Testis (tissue), 2 donors: ENCODE measurements at regions not wholly inside any gene's neighbourhood (a gene's known extent, or its start where the extent isn't known, plus 50 kb on each side); places are given as distances from the start of the nearest gene placed in this dataset.

Experiments used
- DNase-seq: peaks from one replicate; pipeline ENCODE4 v3.0.0-alpha.2; 2019
- H3K27ac ChIP-seq, 2 donors: fragments of 200-600 bp; sonication (generic); one replicate each; pipeline ENCODE4 v1.5.1; 2019
- H3K27me3 ChIP-seq: fragments of 200-600 bp; sonication (generic); one replicate; pipeline ENCODE4 v1.5.1; 2019
- H3K36me3 ChIP-seq: fragments of 200-600 bp; sonication (generic); one replicate; pipeline ENCODE4 v1.5.1; 2017; ENCODE audit warnings: low read depth; ENCODE audit errors: missing control alignments
- H3K4me1 ChIP-seq: fragments of 200-600 bp; sonication (generic); one replicate; pipeline ENCODE4 v1.5.1; 2019
- H3K4me3 ChIP-seq, 2 donors: fragments of 200-600 bp; sonication (generic); one replicate each; pipeline ENCODE4 v1.5.1; 2017 to 2019
- H3K9me3 ChIP-seq: fragments of 200-600 bp; sonication (generic); one replicate; pipeline ENCODE4 v1.5.1; 2017
- POLR2A ChIP-seq: fragments of 450-650 bp; IDR thresholded peaks from one replicate; pipeline ENCODE4 v1.6.1; 2017; ENCODE audit warnings: antibody characterized with exemption, mild to moderate bottlenecking, moderate library complexity
- WGBS, 2 donors: methylation state at CpG; one replicate each; pipeline ENCODE4 v1.1.5; 2018; 5-methylcytosine and 5-hydroxymethylcytosine counted together
- intact Hi-C: fragments of 100-400 bp; cut with DNase I; formaldehyde crosslinking; loops from one replicate; pipeline ENCODE4 v1.15.1; 2023; ENCODE audit warnings: low total_unique reads
- TF ChIP-seq, protein P1 (sequence below), 3 experiments: fragments of 450-650 bp in 2 of 3; fragments of 200-600 bp in 1 of 3; sonication (generic) in 1 of 3; IDR thresholded peaks; one replicate each; pipeline ENCODE4 v1.5.1; 2016 to 2019; ENCODE audit warnings: antibody characterized with exemption in 3 of 3, mild to moderate bottlenecking in 2 of 3, moderate library complexity in 1 of 3

- Histone ChIP-seq H3K27me3 (no peaks in the 10 kb centered on the region), H3K4me1 (peaks cover 3% of the 10 kb centered on the region), H3K36me3 (no peaks in the 10 kb centered on the region), H3K4me3 (no peak overlapping the region), H3K9me3 (no peaks in the 10 kb centered on the region), H3K27ac (no peak overlapping the region)
- peak; percentile 40 for DNase-seq
- WGBS, 2 donors = 63 to 71% methylated on average over 12 to 14 of the region's 14 CpGs
- intact Hi-C loops = no loop called here
- TF ChIP-seq, protein P1, sequence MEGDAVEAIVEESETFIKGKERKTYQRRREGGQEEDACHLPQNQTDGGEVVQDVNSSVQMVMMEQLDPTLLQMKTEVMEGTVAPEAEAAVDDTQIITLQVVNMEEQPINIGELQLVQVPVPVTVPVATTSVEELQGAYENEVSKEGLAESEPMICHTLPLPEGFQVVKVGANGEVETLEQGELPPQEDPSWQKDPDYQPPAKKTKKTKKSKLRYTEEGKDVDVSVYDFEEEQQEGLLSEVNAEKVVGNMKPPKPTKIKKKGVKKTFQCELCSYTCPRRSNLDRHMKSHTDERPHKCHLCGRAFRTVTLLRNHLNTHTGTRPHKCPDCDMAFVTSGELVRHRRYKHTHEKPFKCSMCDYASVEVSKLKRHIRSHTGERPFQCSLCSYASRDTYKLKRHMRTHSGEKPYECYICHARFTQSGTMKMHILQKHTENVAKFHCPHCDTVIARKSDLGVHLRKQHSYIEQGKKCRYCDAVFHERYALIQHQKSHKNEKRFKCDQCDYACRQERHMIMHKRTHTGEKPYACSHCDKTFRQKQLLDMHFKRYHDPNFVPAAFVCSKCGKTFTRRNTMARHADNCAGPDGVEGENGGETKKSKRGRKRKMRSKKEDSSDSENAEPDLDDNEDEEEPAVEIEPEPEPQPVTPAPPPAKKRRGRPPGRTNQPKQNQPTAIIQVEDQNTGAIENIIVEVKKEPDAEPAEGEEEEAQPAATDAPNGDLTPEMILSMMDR (IDR thresholded peaks at IDR 0.05) = no peak
- TF ChIP-seq POLR2A = no peak
Observed at GRCh38 chr20:50245498-50246366, 55.1 kb downstream of the CEBPB start.

- intact Hi-C loops = no loop called here
- DNase-seq = no peak
- no peak overlapping the region for H3K27ac ChIP-seq
- H3K9me3 ChIP-seq = no peaks in the 10 kb centered on the region
- H3K4me1 ChIP-seq = peaks cover 3% of the 10 kb centered on the region
- TF ChIP-seq, protein P1 (IDR thresholded peaks at IDR 0.05) = no peak
- TF ChIP-seq POLR2A = no peak
- WGBS, 2 donors = 66 to 76% methylated on average over 15 to 17 of the region's 17 CpGs
- no peak overlapping the region for H3K4me3 ChIP-seq
- no peaks in the 10 kb centered on the region for H3K36me3 ChIP-seq
- H3K27me3 ChIP-seq = no peaks in the 10 kb centered on the region
Observed at GRCh38 chr20:50246367-50247195, 56.0 kb downstream of the CEBPB start.

DNA sequence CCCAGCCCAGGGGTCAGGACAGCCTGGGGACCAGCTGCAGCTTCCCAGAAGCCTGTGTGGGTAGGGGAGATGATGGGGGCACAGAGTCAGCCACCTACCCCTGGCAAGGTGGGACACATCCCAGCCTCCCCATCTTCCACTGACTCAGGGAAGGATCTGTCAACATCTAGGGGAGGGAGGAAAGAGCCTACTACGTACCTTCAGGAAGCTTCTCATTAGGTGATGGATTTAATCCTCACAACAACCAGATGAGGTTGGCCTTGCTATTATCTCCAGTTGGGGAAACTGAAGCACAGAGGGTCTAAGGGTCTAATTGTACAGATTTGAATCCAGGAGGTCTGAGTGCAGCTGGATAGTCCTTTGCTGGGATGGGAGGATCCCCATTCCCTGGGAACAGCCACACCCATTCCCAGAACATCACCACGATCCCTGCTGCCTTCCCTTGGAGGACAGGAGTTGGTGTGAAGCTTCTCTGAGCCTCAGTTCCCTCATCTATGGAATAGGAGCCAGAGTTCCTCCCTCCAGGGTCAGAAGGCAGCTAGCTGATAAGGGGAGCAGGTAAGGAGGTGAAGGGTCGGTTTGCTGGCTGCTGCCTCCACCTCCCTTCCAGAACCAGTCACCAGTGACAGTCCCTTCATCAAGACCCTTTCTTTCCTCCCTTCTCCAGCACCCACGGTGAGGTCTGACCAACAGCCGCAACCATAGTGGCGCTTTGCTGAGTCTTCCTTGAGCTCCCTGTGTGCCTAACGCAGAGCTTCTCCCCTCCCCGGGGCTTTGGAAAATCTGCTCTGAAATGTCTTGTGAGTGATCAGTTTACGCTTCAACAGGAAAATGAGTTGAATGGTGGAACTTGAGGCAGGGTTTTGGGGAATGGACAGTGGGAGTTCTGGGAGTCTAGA is 56.8 kb downstream of the CEBPB start:
- Histone ChIP-seq H3K4me1 (peaks cover 3% of the 10 kb centered on the region), H3K36me3 (no peaks in the 10 kb centered on the region), H3K27ac (no peak overlapping the region), H3K9me3 (no peaks in the 10 kb centered on the region), H3K27me3 (no peaks in the 10 kb centered on the region), H3K4me3 (no peak overlapping the region)
- WGBS, 2 donors = 87 to 96% methylated on average over 9 of the region's 9 CpGs
- no peak for DNase-seq
- TF ChIP-seq POLR2A = no peak
- TF ChIP-seq, protein P1 (IDR thresholded peaks at IDR 0.05) = no peak
- intact Hi-C loops = no loop called here

GRCh38 chr20:50248104-50248641 is 57.5 kb downstream of the CEBPB start:
- no peaks in the 10 kb centered on the region for H3K36me3 ChIP-seq
- H3K4me1 ChIP-seq = peaks cover 3% of the 10 kb centered on the region
- no peak for TF ChIP-seq POLR2A
- TF ChIP-seq, protein P1 (IDR thresholded peaks at IDR 0.05) = no peak
- H3K27me3 ChIP-seq = no peaks in the 10 kb centered on the region
- WGBS, 2 donors = 82 to 87% methylated on average over 15 to 17 of the region's 17 CpGs
- H3K4me3 ChIP-seq = no peak overlapping the region
- H3K27ac ChIP-seq = no peak overlapping the region
- H3K9me3 ChIP-seq = no peaks in the 10 kb centered on the region
- no peak for DNase-seq
- intact Hi-C loops = no loop called here
